ENCODE measurements at regions not wholly inside any gene's neighbourhood (a gene's known extent, or its start where the extent isn't known, plus 50 kb on each side); places are given as distances from the start of the nearest gene placed in this dataset.
"Not testable (repeated sequence)": the region's sequence is repeated elsewhere in the genome, so short reads cannot be mapped to it uniquely, and the experiment has no call there.

GRCh38 chr17:20815410-20815809 is 227.4 kb downstream of the USP22 start:
- H3K79me2 ChIP-seq (ENCODE audit: control insufficient read depth, insufficient read depth, low read length); DNase-seq (ENCODE audit: low read depth, low spot score); SMC1A ChIA-PET (ENCODE audit: uncharacterized antibody, unreplicated experiment); H3K9ac ChIP-seq (ENCODE audit: control insufficient read depth, insufficient read depth, low read length); H2AFZ ChIP-seq (ENCODE audit: control insufficient read depth, low read depth, low read length); FAIRE-seq; POLR2A ChIA-PET; RAD21 ChIA-PET (ENCODE audit: unreplicated experiment); H3K4me2 ChIP-seq (ENCODE audit: control insufficient read depth, insufficient read depth); H3K27ac ChIP-seq (ENCODE audit: control insufficient read depth, insufficient read depth); ATAC-seq; CTCF ChIA-PET; in situ Hi-C loops (cut with MboI); H3K27me3 ChIP-seq (replicated peaks in 1 of 2; ENCODE audit: control insufficient read depth in 2 of 2, insufficient read depth in 2 of 2, low read length in 1 of 2); H3K4me3 ChIP-seq; H3K4me1 ChIP-seq (ENCODE audit: control insufficient read depth, insufficient read depth, low read length); H3K36me3 ChIP-seq (ENCODE audit: control insufficient read depth in 2 of 2, insufficient read depth in 2 of 2, low read length in 1 of 2); intact Hi-C loops (cut with micrococcal nuclease; ENCODE audit: unreplicated experiment); BruUV-seq (replicated peaks); H3K9me3 ChIP-seq (replicated peaks; ENCODE audit: control insufficient read depth, insufficient read depth, low read length); H4K20me1 ChIP-seq (ENCODE audit: control insufficient read depth, insufficient read depth): not testable (repeated sequence)
- 20% methylated on average over 5 of the region's 5 CpGs for WGBS (ENCODE audit: insufficient coverage, insufficient replicate concordance, low lambda C conversion rate, missing lambda C conversion rate)

GRCh38 chr17:20823905-20824304 is 218.9 kb downstream of the USP22 start:
- no peak overlapping the region for H3K9ac ChIP-seq (ENCODE audit: control insufficient read depth, insufficient read depth, low read length)
- no peak overlapping the region for H3K27ac ChIP-seq (ENCODE audit: control insufficient read depth, insufficient read depth)
- 29% methylated on average over 3 of the region's 3 CpGs for WGBS (ENCODE audit: insufficient coverage, insufficient replicate concordance, low lambda C conversion rate, missing lambda C conversion rate)
- POLR2A ChIA-PET = no interaction called here
- H3K4me3 ChIP-seq = no peak overlapping the region
- CTCF ChIA-PET = interaction anchor here (0.6 kb wide), 1 partner anchor 332 kb away, joined by 3 read pairs; no protein-coding TSS in a partner anchor
- H3K79me2 ChIP-seq (ENCODE audit: control insufficient read depth, insufficient read depth, low read length) = no peaks in the 10 kb centered on the region
- RAD21 ChIA-PET (ENCODE audit: unreplicated experiment) = no interaction called here
- SMC1A ChIA-PET (ENCODE audit: uncharacterized antibody, unreplicated experiment) = no interaction called here
- H3K4me2 ChIP-seq (ENCODE audit: control insufficient read depth, insufficient read depth) = no peak overlapping the region
- BruUV-seq (replicated peaks) = no TSS peak
- no peaks in the 10 kb centered on the region for H3K27me3 ChIP-seq (replicated peaks in 1 of 2; ENCODE audit: control insufficient read depth in 2 of 2, insufficient read depth in 2 of 2, low read length in 1 of 2)
- H3K4me1 ChIP-seq (ENCODE audit: control insufficient read depth, insufficient read depth, low read length) = no peaks in the 10 kb centered on the region
- in situ Hi-C loops (cut with MboI) = no loop called here
- FAIRE-seq (no peak), DNase-seq (ENCODE audit: low read depth, low spot score) (no peak), ATAC-seq (no peak)
- intact Hi-C loops (cut with micrococcal nuclease; ENCODE audit: unreplicated experiment) = no loop called here
- no peaks in the 10 kb centered on the region for H4K20me1 ChIP-seq (ENCODE audit: control insufficient read depth, insufficient read depth)
- H3K36me3 ChIP-seq (ENCODE audit: control insufficient read depth in 2 of 2, insufficient read depth in 2 of 2, low read length in 1 of 2) = no peaks in the 10 kb centered on the region
- H2AFZ ChIP-seq (ENCODE audit: control insufficient read depth, low read depth, low read length) = no peak overlapping the region
- no peaks in the 10 kb centered on the region for H3K9me3 ChIP-seq (replicated peaks; ENCODE audit: control insufficient read depth, insufficient read depth, low read length)
- TF ChIP-seq SPI1 (IDR thresholded peaks at IDR 0.05; ENCODE audit: borderline replicate concordance, insufficient read depth, low read depth, low read length) = no peak
- no peak for TF ChIP-seq NFXL1 (IDR thresholded peaks at IDR 0.05; ENCODE audit: borderline replicate concordance)
- no peak for TF ChIP-seq SP1 (IDR thresholded peaks at IDR 0.05; ENCODE audit: low read depth, low read length)
- TF ChIP-seq KLF5 (IDR thresholded peaks at IDR 0.05; ENCODE audit: partially characterized antibody) = no peak
- TF ChIP-seq SMC3 (IDR thresholded peaks at IDR 0.05; ENCODE audit: borderline replicate concordance, low read length) = no peak
- TF ChIP-seq STAT1 (conservative IDR thresholded peaks at IDR 0.05) = no peak
- no peak for TF ChIP-seq BCLAF1 (IDR thresholded peaks at IDR 0.05)
- TF ChIP-seq SIX5 (IDR thresholded peaks at IDR 0.05; ENCODE audit: low read depth, low read length, severe bottlenecking) = no peak
- TF ChIP-seq MTA2 (IDR thresholded peaks at IDR 0.05; ENCODE audit: low read depth) = no peak
- TF ChIP-seq BACH1 (IDR thresholded peaks at IDR 0.05; ENCODE audit: borderline replicate concordance) = no peak
- no peak for TF ChIP-seq MYB (IDR thresholded peaks at IDR 0.05; ENCODE audit: borderline replicate concordance, low read depth, low read length)
- no peak for TF ChIP-seq ZZZ3 (IDR thresholded peaks at IDR 0.05; ENCODE audit: control insufficient read depth, insufficient read length, low read depth)
- TF ChIP-seq POLR2AphosphoS5 (IDR thresholded peaks at IDR 0.05; ENCODE audit: low read length) = no peak
- no peak for TF ChIP-seq ZBTB11 (CRISPR knock-in tag; IDR thresholded peaks at IDR 0.05)

All from GM12878 (cell line).